HG03432 (cell line): ENCODE measurements at regions not wholly inside any gene's neighbourhood (a gene's known extent, or its start where the extent isn't known, plus 50 kb on each side); places are given as distances from the start of the nearest gene placed in this dataset.
"Not testable (repeated sequence)": the region's sequence is repeated elsewhere in the genome, so short reads cannot be mapped to it uniquely, and the experiment has no call there.

Experiments
- ATAC-seq: cut with Tn5 transposase; IDR thresholded peaks from one replicate; pipeline ENCODE4 v1.9.1; 2021; ENCODE audit warnings: mild to moderate bottlenecking, moderate library complexity; ENCODE audit not compliant: unreplicated experiment

GRCh38 chr6:106749609-106750008 is 120.2 kb downstream of the QRSL1 start:
- ATAC-seq: no peak

DNA sequence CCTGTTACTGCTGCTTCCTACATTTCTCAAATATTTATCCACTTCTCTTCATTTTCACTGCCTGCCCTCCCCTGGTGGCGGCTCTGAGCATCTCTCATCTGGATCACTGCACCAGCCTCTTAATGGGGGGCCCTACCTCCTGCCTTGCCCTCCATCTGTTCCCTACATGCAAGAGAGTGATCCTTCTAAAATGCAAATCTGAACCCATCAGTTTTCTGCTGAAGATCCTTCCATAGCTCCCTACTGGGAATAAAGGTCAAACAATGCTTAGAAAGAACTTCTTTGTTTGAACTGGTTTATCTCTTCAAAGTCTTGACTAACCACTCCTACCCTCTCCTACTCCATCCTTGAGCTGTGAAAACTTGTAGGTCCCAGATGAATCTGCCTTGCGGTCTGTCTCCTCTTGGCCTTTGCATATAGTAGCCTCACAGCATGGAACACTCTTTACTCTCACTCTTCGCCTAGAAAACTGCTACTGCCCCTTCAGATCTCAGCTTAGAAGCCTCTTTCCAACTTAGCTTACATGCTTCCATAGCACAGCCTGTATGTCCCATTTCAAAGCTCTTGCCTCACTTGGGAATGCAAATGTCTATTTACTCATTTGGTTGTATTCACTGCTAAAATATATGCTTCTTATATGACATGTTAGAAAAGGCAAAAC is 119.3 kb downstream of the QRSL1 start:
- ATAC-seq: no peak

DNA sequence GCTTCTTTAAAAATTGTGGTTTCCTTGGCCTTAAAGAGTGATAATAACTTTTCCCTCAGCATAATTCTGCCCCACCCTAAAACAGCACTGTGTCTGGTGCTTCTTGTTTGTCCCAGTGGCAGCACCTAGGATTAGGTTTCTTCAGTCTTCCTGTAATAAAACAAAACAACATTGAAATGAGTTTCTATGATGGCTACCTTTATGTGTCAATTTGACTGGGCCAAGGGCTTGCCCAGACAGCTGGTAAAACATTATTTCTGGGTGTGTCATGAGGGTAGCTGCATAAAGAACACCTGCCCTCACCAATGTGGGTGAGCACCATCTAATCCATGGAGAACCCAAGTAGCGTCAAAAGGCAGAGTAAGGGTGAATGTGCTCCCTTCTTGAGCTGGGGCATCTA is 117.8 kb downstream of the QRSL1 start:
- ATAC-seq: no peak

DNA sequence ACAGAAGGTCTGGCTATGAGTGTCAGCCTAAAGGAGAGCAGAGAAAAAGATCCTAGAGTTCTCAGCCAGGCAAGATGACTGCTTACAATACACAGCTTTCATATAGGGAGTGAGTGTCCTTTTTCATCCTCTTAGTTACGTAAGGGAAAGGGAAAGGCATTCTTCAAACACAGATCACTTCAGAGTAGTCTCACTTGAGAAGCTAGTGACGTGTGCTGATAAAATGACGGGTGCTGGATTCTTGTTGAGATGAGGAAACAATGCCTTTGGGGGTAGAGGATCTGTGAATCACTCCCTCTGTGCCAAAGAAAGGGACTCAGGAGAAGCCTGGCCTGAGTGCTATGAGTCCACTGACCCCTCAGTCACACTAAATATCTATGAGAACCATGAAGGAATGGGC is 117.3 kb downstream of the QRSL1 start:
- no peak for ATAC-seq

- no peak for ATAC-seq
Observed at GRCh38 chr6:106745824-106746582, 116.6 kb downstream of the QRSL1 start.

GRCh38 chr6:106745197-106745770 is 115.9 kb downstream of the QRSL1 start:
- no peak for ATAC-seq

DNA sequence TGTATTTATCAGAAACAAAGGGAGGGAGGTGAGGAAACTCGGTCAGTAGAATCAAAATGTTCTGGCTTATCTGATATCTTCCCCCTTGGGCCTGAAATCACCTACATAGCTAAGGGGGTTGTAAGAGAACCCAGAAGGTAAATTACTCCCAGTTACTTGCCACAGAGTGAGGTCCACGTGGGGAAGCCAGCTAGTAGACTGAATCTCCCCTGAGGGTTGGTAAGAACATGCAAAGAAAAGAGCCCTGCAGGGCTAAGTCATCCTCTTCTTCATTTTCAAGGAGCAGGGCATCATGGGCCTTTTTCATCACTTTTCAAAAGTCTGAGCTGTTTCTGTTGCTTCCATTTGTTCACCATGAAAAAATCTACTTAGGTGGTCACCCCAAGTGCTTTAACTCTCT is 115.4 kb downstream of the QRSL1 start:
- ATAC-seq: no peak

DNA sequence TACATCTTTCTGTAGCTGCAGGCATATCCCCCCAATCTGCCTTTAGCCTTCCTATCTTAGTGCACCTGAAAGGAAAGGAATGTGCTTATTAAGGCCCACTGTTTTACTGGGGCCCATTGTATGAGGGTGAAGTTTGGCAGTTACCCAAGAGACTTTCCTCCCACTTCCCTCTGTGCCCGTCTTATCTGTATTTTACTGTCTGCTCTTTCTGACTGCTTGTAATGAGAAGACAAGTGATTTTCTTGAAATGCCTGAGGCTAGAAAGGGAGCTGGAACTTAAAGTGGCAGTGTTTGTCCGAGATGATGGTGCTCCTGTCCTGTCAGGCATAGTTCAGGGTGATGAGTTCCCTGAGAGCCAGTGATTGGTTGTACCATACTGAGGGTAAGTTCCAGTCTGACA is 114.7 kb downstream of the QRSL1 start:
- ATAC-seq: not testable (repeated sequence)

DNA sequence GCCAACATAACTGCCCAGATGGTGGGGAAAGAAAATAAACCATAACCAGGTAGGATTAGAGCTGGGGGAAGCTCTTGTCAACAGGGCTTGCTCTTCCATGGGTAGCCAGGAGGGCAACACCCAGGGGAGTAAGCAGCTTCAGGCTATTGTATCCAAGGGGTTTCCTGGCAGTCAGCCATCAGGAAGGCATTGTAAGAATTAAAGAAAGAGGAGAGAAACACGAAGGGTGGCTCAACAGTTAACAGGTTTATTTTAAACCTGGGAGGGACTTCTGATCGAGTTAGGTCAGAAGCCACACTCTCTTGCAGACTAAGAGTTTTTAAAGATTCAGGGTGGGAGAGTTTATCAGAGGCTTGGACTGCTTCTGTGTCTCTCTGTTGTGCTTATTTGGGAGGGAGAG is 114.2 kb downstream of the QRSL1 start:
- ATAC-seq: no peak

GRCh38 chr6:106740287-106740686 is 110.9 kb downstream of the QRSL1 start:
- no peak for ATAC-seq

DNA sequence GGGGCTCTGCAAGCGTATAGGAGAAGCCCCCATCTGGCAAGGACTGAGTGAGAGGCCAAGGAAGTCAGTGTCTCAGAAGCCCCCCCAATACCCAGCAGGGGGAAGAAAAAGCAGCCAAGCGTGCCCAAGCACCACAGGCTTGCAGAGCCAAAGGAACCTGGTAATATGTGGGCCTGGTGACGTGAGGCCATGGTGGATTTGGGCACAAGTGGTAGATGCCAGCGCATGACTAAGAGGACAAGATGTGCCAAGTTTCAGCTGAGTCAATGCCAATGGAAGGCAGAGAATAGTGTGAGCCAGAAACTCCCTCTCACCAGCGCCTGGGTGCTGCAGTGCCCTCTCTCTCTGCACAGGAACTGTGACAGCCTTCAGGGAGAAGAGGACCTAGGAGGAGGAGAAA is 110.0 kb downstream of the QRSL1 start:
- ATAC-seq: no peak

DNA sequence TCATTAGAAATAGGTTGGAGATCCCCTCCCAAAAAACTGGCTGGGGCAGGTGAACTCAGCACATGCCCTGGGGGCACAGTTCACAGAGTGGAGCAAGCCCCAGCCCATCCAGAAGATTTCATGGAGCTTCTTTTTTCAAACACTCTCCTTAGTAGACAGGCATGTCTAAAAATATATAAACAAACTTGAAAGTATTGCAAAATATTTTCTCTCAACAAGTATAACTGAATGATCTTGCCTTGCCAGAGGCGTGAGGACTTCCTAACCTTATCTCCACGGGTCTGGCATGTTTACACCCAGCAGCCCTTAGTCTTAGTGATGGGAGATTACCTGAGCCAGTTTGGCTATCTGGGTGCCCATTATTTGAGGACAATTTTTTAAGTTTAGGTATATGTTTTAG is 107.1 kb downstream of the QRSL1 start:
- no peak for ATAC-seq

DNA sequence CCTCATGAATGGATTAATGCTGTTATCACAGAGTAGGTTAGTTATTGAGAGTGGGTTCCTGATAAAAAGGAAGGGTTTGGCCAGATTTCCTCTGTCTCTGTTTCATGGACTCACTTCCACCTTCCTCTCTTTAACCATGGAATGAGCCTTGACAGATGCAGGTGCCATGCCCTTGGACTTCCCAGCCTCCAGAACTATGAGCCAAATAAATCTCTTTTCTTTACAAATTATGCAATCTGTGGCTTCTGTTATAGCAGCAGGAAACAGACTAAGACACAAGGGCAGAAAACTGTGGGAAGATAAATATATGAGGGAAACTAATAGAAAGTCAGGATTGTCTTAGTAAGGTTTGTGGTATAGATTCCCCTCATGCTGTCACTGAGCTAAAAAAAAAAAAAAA is 106.5 kb downstream of the QRSL1 start:
- no peak for ATAC-seq

GRCh38 chr6:106735136-106735633 is 105.8 kb downstream of the QRSL1 start:
- ATAC-seq: no peak

DNA sequence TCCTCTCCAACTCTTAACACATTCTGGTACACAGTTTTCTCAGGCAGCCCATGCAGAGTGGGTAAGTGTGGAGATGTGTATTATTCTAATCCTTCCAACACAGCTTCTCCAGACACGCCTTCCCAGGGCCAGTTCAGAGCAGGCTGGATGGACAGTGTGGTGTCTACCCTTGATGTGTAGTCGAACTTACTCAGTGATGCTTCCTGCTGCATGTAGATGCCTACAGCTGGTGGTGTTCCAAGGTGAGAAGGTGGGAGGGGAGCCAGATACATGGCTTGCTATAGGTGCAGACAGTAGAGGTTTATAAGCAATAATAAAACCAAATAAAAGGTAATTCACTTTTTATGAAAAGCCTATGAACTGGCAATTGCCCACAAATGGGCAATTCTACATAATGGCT is 104.0 kb downstream of the QRSL1 start:
- no peak for ATAC-seq

DNA sequence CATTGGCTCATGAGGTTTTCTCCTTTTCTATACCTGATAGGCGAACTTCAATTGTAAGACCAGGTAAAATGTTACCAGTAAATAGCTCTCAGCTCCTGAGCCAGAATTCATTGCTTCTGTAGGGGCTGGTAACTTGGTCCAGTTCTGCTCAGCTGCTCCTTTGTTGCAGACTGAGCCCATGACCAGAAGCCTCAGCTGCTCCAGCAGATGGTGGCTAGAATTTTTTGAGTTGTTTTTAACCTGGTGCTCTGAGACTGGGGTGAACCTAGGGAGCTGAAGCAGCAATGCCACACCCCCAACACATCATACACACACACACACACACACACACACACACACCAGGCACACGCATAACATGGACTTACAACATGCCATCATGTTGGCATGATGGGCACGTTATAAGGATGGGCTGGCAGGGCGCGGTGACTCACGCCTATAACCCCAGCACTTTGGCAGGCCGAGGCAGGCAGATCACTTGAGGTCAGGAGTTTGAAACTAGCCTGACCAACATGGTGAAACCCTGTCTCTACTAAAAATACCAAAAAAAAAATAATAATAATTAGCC is 103.1 kb downstream of the QRSL1 start:
- no peak for ATAC-seq

GRCh38 chr6:106731843-106732160 is 102.4 kb downstream of the QRSL1 start:
- ATAC-seq: no peak

DNA sequence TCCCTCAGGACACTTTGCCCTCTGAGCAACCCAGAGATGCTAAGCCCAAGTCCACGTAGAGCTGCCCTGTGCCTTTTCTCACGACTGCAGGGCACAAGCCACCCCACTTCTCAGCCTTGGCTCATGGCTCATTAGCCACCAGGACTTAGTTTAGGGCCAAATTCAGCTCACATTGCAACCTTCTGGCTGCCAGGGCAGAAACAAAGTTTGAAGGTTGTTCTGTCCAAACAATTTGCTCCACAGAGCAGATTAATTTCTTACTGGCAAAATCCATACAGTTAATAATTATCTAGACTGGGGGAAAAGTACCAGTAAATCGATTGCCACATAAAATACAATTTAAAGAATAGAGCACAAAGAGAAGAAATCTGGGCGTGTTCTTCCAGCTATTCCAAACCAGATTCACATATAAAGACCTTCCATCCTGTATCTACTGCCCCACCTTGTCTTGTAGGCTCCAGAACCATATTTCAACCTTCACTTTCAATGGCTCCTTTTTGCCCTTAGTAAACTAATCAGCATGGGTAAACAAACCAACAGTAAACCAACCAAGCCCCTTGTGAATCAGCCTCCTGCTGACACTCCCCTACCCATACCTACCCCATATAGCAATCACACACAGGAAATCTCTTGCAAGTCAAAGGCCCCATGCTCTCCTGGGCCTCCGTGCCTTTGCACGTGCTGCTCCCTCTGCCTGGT is 101.9 kb downstream of the QRSL1 start:
- ATAC-seq: no peak

DNA sequence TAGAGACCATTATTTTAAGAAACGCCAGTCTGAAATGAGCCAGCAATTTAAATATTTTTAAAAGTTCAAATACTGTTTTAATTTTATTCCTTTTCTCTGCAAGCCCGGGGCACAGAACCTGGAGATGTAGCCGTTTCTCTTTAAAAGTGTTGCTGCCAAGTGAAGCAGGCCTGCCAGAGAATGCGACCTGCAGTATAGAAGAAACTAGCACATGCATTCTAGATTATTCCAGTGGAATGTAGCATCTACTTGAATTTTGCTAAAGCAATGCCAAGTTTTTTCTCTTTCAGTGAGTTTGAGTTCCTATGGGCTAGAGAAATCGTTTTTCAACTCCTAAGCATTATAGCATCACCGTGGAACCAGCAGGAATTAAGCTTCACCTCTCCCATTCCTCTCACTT is 101.3 kb downstream of the QRSL1 start:
- no peak for ATAC-seq

GRCh38 chr6:106730264-106730663 is 100.9 kb downstream of the QRSL1 start:
- ATAC-seq: no peak

DNA sequence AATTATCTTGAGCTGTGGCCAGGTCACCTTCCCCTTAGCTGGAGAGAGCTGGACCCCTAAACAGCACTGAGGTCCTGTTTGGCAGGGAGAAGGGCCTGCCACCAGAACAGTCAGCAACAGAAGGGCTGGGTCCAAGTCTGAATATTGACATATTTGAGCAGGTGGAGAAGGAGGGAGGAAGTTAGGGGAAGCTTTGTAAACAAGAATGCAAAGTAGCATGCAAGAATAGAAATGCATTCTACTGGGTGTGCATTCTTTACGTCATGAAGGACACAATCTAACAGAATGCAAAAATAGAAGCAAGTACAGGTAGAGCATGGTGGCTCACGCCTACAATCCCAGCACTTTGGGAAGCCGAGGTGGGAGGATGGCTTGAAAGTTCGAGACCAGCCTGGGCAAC is 100.5 kb downstream of the QRSL1 start:
- no peak for ATAC-seq
